Ovary (tissue), 3 donors: ENCODE measurements at regions not wholly inside any gene's neighbourhood (a gene's known extent, or its start where the extent isn't known, plus 50 kb on each side); places are given as distances from the start of the nearest gene placed in this dataset.

Experiments
- CTCF ChIP-seq, 3 donors: fragments of 450-650 bp in 2 of 3; fragments of 200-600 bp in 1 of 3; IDR thresholded peaks; one replicate each; pipeline versions ENCODE4 v1.5.1 to v1.8.0; 2016 to 2022; ENCODE audit warnings: antibody characterized with exemption in 3 of 3, mild to moderate bottlenecking in 1 of 3
- EP300 ChIP-seq: sonication (generic); formaldehyde crosslinking; IDR thresholded peaks from one replicate; pipeline ENCODE4 v1.6.1; 2017; ENCODE audit warnings: antibody characterized with exemption
- POLR2A ChIP-seq: fragments of 450-650 bp; IDR thresholded peaks from one replicate; pipeline ENCODE4 v1.6.1; 2017; ENCODE audit warnings: antibody characterized with exemption, mild to moderate bottlenecking, moderate library complexity
- donor health status: DM: no; HTN: no; CAD: no.

- TF ChIP-seq POLR2A (no peak), CTCF (IDR thresholded peaks at IDR 0.05) (no peak), EP300 (no peak)
These were observed 59.7 kb upstream of the TMEM108 start for GRCh38 chr3:132978464-132978863.
